IMR-90 (cell line): ENCODE measurements at regions not wholly inside any gene's neighbourhood (a gene's known extent, or its start where the extent isn't known, plus 50 kb on each side); places are given as distances from the start of the nearest gene placed in this dataset.

ENCODE experiments used
- ATAC-seq: fragments of 200-7000 bp; cut with Tn5 transposase; 2 replicates; pipeline ENCODE4 v1.9.1; 2020; ENCODE audit warnings: low read depth, mild to moderate bottlenecking, moderate library complexity
- BruUV-seq: library from RNA; stranded (reverse); fragments of 400-500 nt; replicated peaks from 2 replicates; lab custom pipeline; 2021; lab: Mats Ljungman, UMichigan
- CTCF ChIA-PET: fragments of 300-600 bp; formaldehyde crosslinking; extraction: SDS; loops from one replicate; lab custom pipeline; 2021; ENCODE audit warnings: antibody characterized with exemption; lab: Yijun Ruan, JAX
- POLR2A ChIA-PET: fragments of 300-600 bp; sonication (Branson Sonifier 250); formaldehyde crosslinking; loops from one replicate; lab custom pipeline; 2022; ENCODE audit warnings: antibody characterized with exemption; ENCODE audit not compliant: unreplicated experiment; lab: Charles Lee
- DNase-seq: peaks from one replicate; pipeline ENCODE4 v3.0.0; 2013
- H2AFZ ChIP-seq: replicated peaks from 2 replicates; pipeline ENCODE3; 2013; ENCODE audit warnings: low read length, mild to moderate bottlenecking; ENCODE audit not compliant: poor library complexity
- H2AK5ac ChIP-seq: 2 replicates; pipeline ENCODE4 v1.6.1; 2013; ENCODE audit warnings: low read depth, low read length, inconsistent platforms
- H2AK9ac ChIP-seq: replicated peaks from 2 replicates; pipeline ENCODE3; 2013; ENCODE audit warnings: mild to moderate bottlenecking, low read depth, low read length, moderate library complexity; ENCODE audit not compliant: poor library complexity
- H2BK120ac ChIP-seq: 2 replicates; pipeline ENCODE4 v1.6.1; 2013; ENCODE audit warnings: low read depth, low read length, inconsistent platforms
- H2BK15ac ChIP-seq: 3 replicates; pipeline ENCODE4 v1.6.1; 2013; ENCODE audit warnings: low read depth, low read length, inconsistent platforms
- H2BK20ac ChIP-seq: 2 replicates; pipeline ENCODE4 v1.6.1; 2013; ENCODE audit warnings: low read depth, mild to moderate bottlenecking, inconsistent platforms, low read length, moderate library complexity
- H2BK5ac ChIP-seq: 2 replicates; pipeline ENCODE4 v1.6.1; 2013; ENCODE audit warnings: mild to moderate bottlenecking, low read depth, low read length, inconsistent platforms; ENCODE audit not compliant: poor library complexity, severe bottlenecking
- H3K14ac ChIP-seq: replicated peaks from 2 replicates; pipeline ENCODE4 v1.6.1; 2013; ENCODE audit warnings: low read depth, low read length, inconsistent platforms
- H3K18ac ChIP-seq: 2 replicates; pipeline ENCODE4 v1.6.1; 2013; ENCODE audit warnings: low read depth, low read length, control low read depth
- H3K23ac ChIP-seq: 2 replicates; pipeline ENCODE4 v1.6.1; 2013; ENCODE audit warnings: low read depth, low read length, inconsistent platforms
- H3K27ac ChIP-seq: 2 replicates; pipeline ENCODE4 v1.5.1; 2013; ENCODE audit warnings: mild to moderate bottlenecking, control low read depth, low read length; ENCODE audit not compliant: insufficient read depth
- H3K27me3 ChIP-seq: 2 replicates; pipeline ENCODE4 v1.6.1; 2013; ENCODE audit warnings: low read length; ENCODE audit not compliant: control insufficient read depth, insufficient read depth
- H3K36me3 ChIP-seq: 2 replicates; pipeline ENCODE4 v1.6.1; 2013; ENCODE audit warnings: low read length, mixed read lengths; ENCODE audit not compliant: control insufficient read depth, insufficient read depth
- H3K4ac ChIP-seq: 2 replicates; pipeline ENCODE4 v1.6.1; 2013; ENCODE audit warnings: low read depth, low read length, inconsistent platforms
- H3K4me1 ChIP-seq: 2 replicates; pipeline ENCODE4 v1.6.1; 2013; ENCODE audit warnings: low read length, mixed read lengths; ENCODE audit not compliant: control insufficient read depth, insufficient read depth
- H3K4me2 ChIP-seq: 2 replicates; pipeline ENCODE4 v1.6.1; 2013; ENCODE audit warnings: low read depth, mild to moderate bottlenecking, control low read depth, low read length, moderate library complexity
- H3K4me3 ChIP-seq: 2 replicates; pipeline ENCODE4 v1.5.1; 2013; ENCODE audit warnings: low read depth, mild to moderate bottlenecking, control low read depth, low read length, moderate library complexity; ENCODE audit not compliant: insufficient read depth
- H3K56ac ChIP-seq: 2 replicates; pipeline ENCODE4 v1.6.1; 2013; ENCODE audit warnings: low read length, inconsistent platforms; ENCODE audit not compliant: insufficient read depth; ENCODE audit errors: extremely low read depth
- H3K79me1 ChIP-seq, 2 experiments: 2 replicates each; pipeline ENCODE4 v1.6.1; 2013; ENCODE audit warnings: low read length in 2 of 2, inconsistent platforms in 1 of 2, low read depth in 1 of 2
- H3K9ac ChIP-seq: 2 replicates; pipeline ENCODE4 v1.6.1; 2013; ENCODE audit warnings: low read depth, low read length, control low read depth
- H3K9me1 ChIP-seq: 2 replicates; pipeline ENCODE4 v1.6.1; 2013; ENCODE audit warnings: low read length, inconsistent platforms; ENCODE audit not compliant: insufficient read depth
- H3K9me3 ChIP-seq: 2 replicates; pipeline ENCODE4 v1.6.1; 2013; ENCODE audit warnings: low read length; ENCODE audit not compliant: control insufficient read depth, insufficient read depth
- H4K20me1 ChIP-seq: 2 replicates; pipeline ENCODE4 v1.6.1; 2013; ENCODE audit warnings: low read length, inconsistent platforms; ENCODE audit not compliant: insufficient read depth
- H4K5ac ChIP-seq: 2 replicates; pipeline ENCODE4 v1.6.1; 2013; ENCODE audit warnings: mild to moderate bottlenecking, low read depth, low read length, control low read depth
- H4K8ac ChIP-seq, 2 experiments: 2 replicates each; pipeline ENCODE4 v1.6.1; 2013; ENCODE audit warnings: low read depth in 2 of 2, low read length in 2 of 2, control low read depth in 1 of 2, inconsistent platforms in 1 of 2
- H4K91ac ChIP-seq: 2 replicates; pipeline ENCODE4 v1.6.1; 2013; ENCODE audit warnings: low read depth, low read length, inconsistent platforms; ENCODE audit not compliant: insufficient read depth
- FOS ChIP-seq: fragments of 150-350 bp; IDR thresholded peaks from 2 replicates; pipeline ENCODE4 v1.6.1; 2016; ENCODE audit warnings: low read depth, low read length
- MXI1 ChIP-seq: IDR thresholded peaks from 2 replicates; pipeline ENCODE4 v1.6.1; 2012; ENCODE audit warnings: low read depth, mild to moderate bottlenecking, low read length, moderate library complexity, borderline replicate concordance
- NFE2L2 ChIP-seq: fragments of 150-350 bp; IDR thresholded peaks from 2 replicates; pipeline ENCODE4 v1.6.1; 2016; ENCODE audit warnings: low read depth, mild to moderate bottlenecking, low read length
- POLR2A ChIP-seq: IDR thresholded peaks from 2 replicates; pipeline ENCODE4 v1.6.1; 2012; ENCODE audit warnings: mild to moderate bottlenecking, low read depth, low read length
- RAD21 ChIP-seq: IDR thresholded peaks from 2 replicates; pipeline ENCODE4 v1.6.1; 2012; ENCODE audit warnings: low read length, improper control_type of control experiment
- SMC3 ChIP-seq: fragments of 150-350 bp; IDR thresholded peaks from 2 replicates; pipeline ENCODE4 v1.6.1; 2016; ENCODE audit warnings: low read depth, mild to moderate bottlenecking, antibody characterized with exemption, low read length, moderate library complexity
- WGBS, 2 experiments: methylation state at CpG; one replicate each; pipeline versions ENCODE4 v1.1.5 to v1.1.7; 2013; ENCODE audit warnings: missing lambda C conversion rate in 2 of 2; ENCODE audit not compliant: insufficient read length in 1 of 2; ENCODE audit errors: extremely low coverage in 2 of 2; 5-methylcytosine and 5-hydroxymethylcytosine counted together
- dilution Hi-C: fragments of 300-500 bp; cut with HindIII; formaldehyde crosslinking; loops from one replicate; pipeline ENCODE4 v1.14.3; 2018; ENCODE audit warnings: low sequenced_read_pairs; ENCODE audit not compliant: unreplicated experiment
- in situ Hi-C: fragments of 300-500 bp; cut with MboI; formaldehyde crosslinking; loops from 3 replicates; pipeline ENCODE4 v1.14.3; 2019; ENCODE audit warnings: low sequenced_read_pairs, inconsistent platforms, mixed read lengths
- intact Hi-C: fragments of 100-400 bp; cut with micrococcal nuclease; formaldehyde crosslinking; loops from 2 replicates; pipeline ENCODE4 v1.10.0; 2022

- in situ Hi-C loops = no loop called here
- no TSS peak for BruUV-seq
- POLR2A ChIA-PET = no interaction called here
Observed at GRCh38 chr21:18476639-18477038, 73.1 kb upstream of the TMPRSS15 start.

More at GRCh38 chr21:18476639-18477038, 73.1 kb upstream of the TMPRSS15 start:
- H2AK9ac ChIP-seq = no peak overlapping the region
- no peak overlapping the region for H2BK120ac ChIP-seq
- no CpG with 5 or more reads among the region's 1 CpG for WGBS, 2 experiments
- H3K27ac ChIP-seq = no peak overlapping the region
- no peak overlapping the region for H2BK20ac ChIP-seq
- dilution Hi-C loops (no loop called here), intact Hi-C loops (loop anchor here (5.0 kb wide), 1 partner anchor 936 kb away; no protein-coding TSS in a partner anchor)
- no peak overlapping the region for H4K8ac ChIP-seq
- no peak overlapping the region for H3K4me2 ChIP-seq
- no peak overlapping the region for H3K4me3 ChIP-seq
- H2AFZ ChIP-seq = no peak overlapping the region
- peaks cover 1% of the 10 kb centered on the region for H3K9me3 ChIP-seq
- no peak overlapping the region for H3K9ac ChIP-seq
- H3K4ac ChIP-seq = no peak overlapping the region
- CTCF ChIA-PET = no interaction called here
- H3K36me3 ChIP-seq = no peaks in the 10 kb centered on the region
- no peaks in the 10 kb centered on the region for H3K27me3 ChIP-seq
- TF ChIP-seq RAD21 = no peak
- no peak for TF ChIP-seq MXI1
- no peak for TF ChIP-seq NFE2L2
- TF ChIP-seq FOS = no peak
- TF ChIP-seq SMC3 = no peak
- no peak for TF ChIP-seq POLR2A
- H4K91ac ChIP-seq = no peak overlapping the region
- H4K20me1 ChIP-seq = no peaks in the 10 kb centered on the region
- H3K56ac ChIP-seq = no peak overlapping the region
- DNase-seq (no peak), ATAC-seq (no peak)
- H4K5ac ChIP-seq = no peak overlapping the region
- no peaks in the 10 kb centered on the region for H3K4me1 ChIP-seq
- no peaks in the 10 kb centered on the region for H3K9me1 ChIP-seq
- H3K14ac ChIP-seq = no peak overlapping the region
- H3K18ac ChIP-seq = no peak overlapping the region
- H2BK15ac ChIP-seq = no peak overlapping the region
- H3K23ac ChIP-seq = no peak overlapping the region
- no peak overlapping the region for H2BK5ac ChIP-seq
- H2AK5ac ChIP-seq = no peak overlapping the region
- H3K79me1 ChIP-seq = no peaks in the 10 kb centered on the region
